LNCaP clone FGC (cell line): ENCODE measurements at regions not wholly inside any gene's neighbourhood (a gene's known extent, or its start where the extent isn't known, plus 50 kb on each side); places are given as distances from the start of the nearest gene placed in this dataset.

Source experiments
- DNase-seq: peaks from one replicate; pipeline ENCODE4 v3.0.0-alpha.2; 2011; ENCODE audit warnings: low read depth
- H3K4me3 ChIP-seq: 2 replicates; pipeline ENCODE4 v1.5.1; 2011; ENCODE audit warnings: mild to moderate bottlenecking, low read depth, low read length, control low read depth
- CTCF ChIP-seq: IDR thresholded peaks from 2 replicates; pipeline ENCODE4 v1.5.1; 2012; ENCODE audit warnings: mild to moderate bottlenecking; ENCODE audit not compliant: control insufficient read depth, insufficient read depth; ENCODE audit errors: extremely low read depth

- H3K4me3 ChIP-seq, result no peak overlapping the region
- TF ChIP-seq CTCF, result no peak
- DNase-seq, result no peak
Observed at GRCh38 chr12:126354633-126355032, 1289.4 kb downstream of the AACS start.

GRCh38 chr12:126355346-126355745 is 1290.1 kb downstream of the AACS start:
- no peak for DNase-seq
- no peak for TF ChIP-seq CTCF
- H3K4me3 ChIP-seq, result no peak overlapping the region

- TF ChIP-seq CTCF, result no peak
- no peak for DNase-seq
- H3K4me3 ChIP-seq, result no peak overlapping the region
Observed at GRCh38 chr12:126358806-126359205, 1293.6 kb downstream of the AACS start.

- DNase-seq, result no peak
- no peak for TF ChIP-seq CTCF
- no peak overlapping the region for H3K4me3 ChIP-seq
Observed at GRCh38 chr12:126359216-126359615, 1294.0 kb downstream of the AACS start.

GRCh38 chr12:126361804-126362203 is 1296.6 kb downstream of the AACS start:
- no peak overlapping the region for H3K4me3 ChIP-seq
- DNase-seq, result no peak

GRCh38 chr12:126362493-126362892 is 1297.3 kb downstream of the AACS start:
- H3K4me3 ChIP-seq, result no peak overlapping the region
- no peak for DNase-seq
- TF ChIP-seq CTCF, result no peak

More at GRCh38 chr12:126361804-126362203, 1296.6 kb downstream of the AACS start:
- TF ChIP-seq CTCF, result no peak

GRCh38 chr12:126362964-126363363 is 1297.7 kb downstream of the AACS start:
- DNase-seq, result no peak
- no peak overlapping the region for H3K4me3 ChIP-seq
- TF ChIP-seq CTCF, result no peak
